Suprapubic skin (tissue), 4 donors: ENCODE measurements at regions not wholly inside any gene's neighbourhood (a gene's known extent, or its start where the extent isn't known, plus 50 kb on each side); places are given as distances from the start of the nearest gene placed in this dataset.
A peak's percentile ranks its signal among the peaks of the same experiment; 100 is the strongest.

Experiments used
- DNase-seq, 2 donors: peaks; one replicate each; pipeline ENCODE4 v3.0.0-alpha.2; 2019; ENCODE audit warnings: low spot score in 2 of 2
- H3K27ac ChIP-seq: fragments of 200-600 bp; sonication (generic); one replicate; pipeline ENCODE4 v1.5.1; 2019
- H3K27me3 ChIP-seq: fragments of 200-600 bp; sonication (generic); one replicate; pipeline ENCODE4 v1.5.1; 2019
- H3K36me3 ChIP-seq: fragments of 200-600 bp; sonication (generic); one replicate; pipeline ENCODE4 v1.5.1; 2019
- H3K4me1 ChIP-seq: fragments of 200-600 bp; sonication (generic); one replicate; pipeline ENCODE4 v1.5.1; 2019
- H3K4me3 ChIP-seq: fragments of 200-600 bp; sonication (generic); one replicate; pipeline ENCODE4 v1.5.1; 2019; ENCODE audit warnings: mild to moderate bottlenecking
- H3K9me3 ChIP-seq: fragments of 200-600 bp; sonication (generic); one replicate; pipeline ENCODE4 v1.5.1; 2019
- EP300 ChIP-seq: sonication (generic); formaldehyde crosslinking; IDR thresholded peaks from one replicate; pipeline ENCODE4 v1.6.1; 2017; ENCODE audit warnings: antibody characterized with exemption
- POLR2A ChIP-seq, 2 donors: fragments of 450-650 bp; IDR thresholded peaks; one replicate each; pipeline ENCODE4 v1.6.1; 2017; ENCODE audit warnings: antibody characterized with exemption in 2 of 2, mild to moderate bottlenecking in 2 of 2, moderate library complexity in 2 of 2
- POLR2AphosphoS5 ChIP-seq, 3 donors: sonication (generic); formaldehyde crosslinking; IDR thresholded peaks; one replicate each; pipeline ENCODE4 v1.6.1; 2017; ENCODE audit warnings: antibody characterized with exemption in 3 of 3
- WGBS: methylation state at CpG from one replicate; pipeline ENCODE4 v1.1.5; 2018; 5-methylcytosine and 5-hydroxymethylcytosine counted together
- TF ChIP-seq, protein P1 (sequence below), 2 donors: fragments of 200-600 bp in 1 of 2; fragments of 450-650 bp in 1 of 2; sonication (generic) in 1 of 2; IDR thresholded peaks; one replicate each; pipeline ENCODE4 v1.5.1; 2016 to 2019; ENCODE audit warnings: antibody characterized with exemption in 2 of 2, mild to moderate bottlenecking in 1 of 2, moderate library complexity in 1 of 2

DNA sequence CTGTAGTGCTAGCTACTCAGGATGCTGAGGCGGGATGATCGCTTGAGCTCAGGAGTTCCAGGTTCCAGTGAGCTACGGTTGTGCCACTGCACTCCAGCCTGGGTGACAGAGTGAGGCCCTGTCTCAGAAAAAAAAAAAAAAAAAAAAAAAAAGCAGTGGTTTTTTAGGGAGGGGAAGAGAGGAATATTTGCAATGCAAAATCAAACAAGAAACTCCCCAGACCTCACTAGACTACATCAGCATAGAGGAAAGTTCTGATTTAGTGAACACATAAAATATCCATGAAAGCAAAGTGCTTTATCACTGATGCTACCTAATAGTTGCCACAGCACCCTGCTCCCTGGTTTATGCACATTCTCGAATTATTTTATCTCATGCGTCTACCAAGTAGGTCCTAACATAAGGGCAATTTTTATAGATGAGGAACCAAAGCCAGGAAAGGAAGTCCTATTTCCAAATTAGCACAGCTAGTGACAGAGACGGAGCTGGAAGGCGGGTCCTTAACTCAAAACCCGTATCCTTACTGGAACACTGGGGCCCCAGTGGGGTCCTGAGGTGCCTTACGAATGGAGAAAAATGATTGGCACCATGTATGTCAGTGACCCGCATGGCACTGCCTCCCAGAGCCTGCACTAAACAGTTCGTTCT lies 50.7 kb upstream of the GPR157 start:
- DNase-seq, result no peak
- H3K36me3 ChIP-seq, result no peaks in the 10 kb centered on the region
- peaks cover 35% of the 10 kb centered on the region for H3K4me1 ChIP-seq
- no peak overlapping the region for H3K4me3 ChIP-seq
- no peaks in the 10 kb centered on the region for H3K9me3 ChIP-seq
- WGBS, result 90% methylated on average over 11 of the region's 11 CpGs
- H3K27ac ChIP-seq, result no peak overlapping the region
- TF ChIP-seq EP300 (no peak), POLR2AphosphoS5 (IDR thresholded peaks at IDR 0.05) (no peak), POLR2A (IDR thresholded peaks at IDR 0.05) (no peak)
- TF ChIP-seq, protein P1, sequence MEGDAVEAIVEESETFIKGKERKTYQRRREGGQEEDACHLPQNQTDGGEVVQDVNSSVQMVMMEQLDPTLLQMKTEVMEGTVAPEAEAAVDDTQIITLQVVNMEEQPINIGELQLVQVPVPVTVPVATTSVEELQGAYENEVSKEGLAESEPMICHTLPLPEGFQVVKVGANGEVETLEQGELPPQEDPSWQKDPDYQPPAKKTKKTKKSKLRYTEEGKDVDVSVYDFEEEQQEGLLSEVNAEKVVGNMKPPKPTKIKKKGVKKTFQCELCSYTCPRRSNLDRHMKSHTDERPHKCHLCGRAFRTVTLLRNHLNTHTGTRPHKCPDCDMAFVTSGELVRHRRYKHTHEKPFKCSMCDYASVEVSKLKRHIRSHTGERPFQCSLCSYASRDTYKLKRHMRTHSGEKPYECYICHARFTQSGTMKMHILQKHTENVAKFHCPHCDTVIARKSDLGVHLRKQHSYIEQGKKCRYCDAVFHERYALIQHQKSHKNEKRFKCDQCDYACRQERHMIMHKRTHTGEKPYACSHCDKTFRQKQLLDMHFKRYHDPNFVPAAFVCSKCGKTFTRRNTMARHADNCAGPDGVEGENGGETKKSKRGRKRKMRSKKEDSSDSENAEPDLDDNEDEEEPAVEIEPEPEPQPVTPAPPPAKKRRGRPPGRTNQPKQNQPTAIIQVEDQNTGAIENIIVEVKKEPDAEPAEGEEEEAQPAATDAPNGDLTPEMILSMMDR (IDR thresholded peaks at IDR 0.05), result no peak
- H3K27me3 ChIP-seq, result peaks cover 3% of the 10 kb centered on the region

DNA sequence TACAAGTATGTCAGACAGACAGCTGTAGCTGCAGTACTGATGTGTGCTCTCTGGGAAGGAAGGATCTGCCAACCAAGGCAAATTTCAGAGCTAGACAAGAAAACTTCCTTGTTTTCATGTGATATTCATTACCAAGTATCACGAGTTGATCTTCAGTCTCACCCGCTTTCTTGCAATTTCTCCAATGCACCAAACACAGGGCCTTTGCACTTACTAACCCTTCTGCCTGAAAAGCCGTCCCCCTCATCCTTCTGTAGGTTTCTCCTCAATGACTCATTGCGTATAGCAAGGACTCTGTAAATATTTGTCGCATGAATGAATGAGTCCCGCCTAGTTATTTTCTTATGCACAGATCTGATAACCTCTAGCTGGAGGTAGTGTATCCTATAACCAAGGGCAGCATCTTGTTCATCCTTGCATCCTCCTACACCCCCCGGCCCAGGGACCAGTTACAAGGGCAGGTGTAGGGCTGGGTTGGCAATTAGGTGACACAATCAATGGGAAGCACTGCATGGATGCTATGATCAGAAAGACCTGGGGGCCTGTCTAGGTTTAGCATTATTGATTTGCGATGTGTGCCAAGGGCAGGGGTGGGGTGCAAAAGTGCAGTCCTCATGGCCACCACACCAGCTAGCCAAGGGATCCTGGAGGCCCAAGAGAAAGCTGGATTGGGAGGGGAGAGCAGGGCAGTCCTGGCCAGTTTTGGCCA lies 51.4 kb upstream of the GPR157 start:
- TF ChIP-seq EP300 (no peak), POLR2AphosphoS5 (IDR thresholded peaks at IDR 0.05) (no peak), POLR2A (IDR thresholded peaks at IDR 0.05) (no peak)
- TF ChIP-seq, protein P1 (IDR thresholded peaks at IDR 0.05), result no peak
- Histone ChIP-seq H3K36me3 (no peaks in the 10 kb centered on the region), H3K27me3 (peaks cover 3% of the 10 kb centered on the region), H3K4me3 (peak overlapping the region; percentile 80), H3K9me3 (no peaks in the 10 kb centered on the region), H3K4me1 (peaks cover 35% of the 10 kb centered on the region), H3K27ac (no peak overlapping the region)
- no peak for DNase-seq
- WGBS, result 85% methylated on average over 8 of the region's 8 CpGs

DNA sequence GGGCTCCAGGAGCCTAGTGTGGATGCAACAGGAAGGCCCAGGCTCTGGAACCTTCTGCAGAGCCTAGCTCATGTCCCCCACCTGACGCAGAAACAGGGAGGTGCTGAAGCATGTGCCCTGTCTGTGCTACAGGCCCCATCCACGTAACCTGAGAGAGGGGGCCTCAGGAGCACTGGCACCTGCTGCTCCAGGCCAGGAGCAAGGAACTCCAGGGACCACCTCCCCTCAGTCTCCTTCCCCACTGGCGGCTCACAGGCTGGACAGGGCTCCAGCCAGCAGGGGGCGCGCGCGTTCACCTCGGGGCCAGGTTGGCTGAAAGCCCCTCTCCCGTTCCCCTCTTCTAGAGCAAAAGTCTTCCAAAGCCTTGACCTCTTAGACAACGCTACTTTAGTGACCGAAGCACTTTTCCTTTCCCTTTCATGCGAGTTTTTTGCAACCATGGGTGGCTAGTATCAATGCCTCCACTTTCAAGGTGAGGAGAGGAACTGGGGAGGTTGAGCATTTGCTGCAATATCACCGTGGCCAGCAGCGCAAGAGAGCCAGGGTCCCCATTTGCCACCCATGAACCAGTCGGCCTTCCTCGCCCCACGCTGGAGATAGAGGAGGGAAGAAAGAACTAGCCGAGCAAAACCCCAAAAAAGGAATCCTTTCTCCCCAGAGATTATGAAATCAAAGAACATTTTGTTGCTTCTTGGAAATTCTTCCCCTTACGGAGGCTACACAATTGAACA lies 52.4 kb upstream of the GPR157 start:
- Histone ChIP-seq H3K4me3 (peak overlapping the region; percentile 80), H3K27me3 (peaks cover 3% of the 10 kb centered on the region), H3K9me3 (no peaks in the 10 kb centered on the region), H3K27ac (peak overlapping the region; percentile 76), H3K4me1 (peaks cover 35% of the 10 kb centered on the region), H3K36me3 (no peaks in the 10 kb centered on the region)
- TF ChIP-seq, protein P1 (IDR thresholded peaks at IDR 0.05), result peak; percentile 80 to 96
- TF ChIP-seq POLR2AphosphoS5 (IDR thresholded peaks at IDR 0.05), result no peak
- DNase-seq, result peak in 1 of 2 donors; percentile 81
- 31% methylated on average over 18 of the region's 19 CpGs for WGBS

DNA sequence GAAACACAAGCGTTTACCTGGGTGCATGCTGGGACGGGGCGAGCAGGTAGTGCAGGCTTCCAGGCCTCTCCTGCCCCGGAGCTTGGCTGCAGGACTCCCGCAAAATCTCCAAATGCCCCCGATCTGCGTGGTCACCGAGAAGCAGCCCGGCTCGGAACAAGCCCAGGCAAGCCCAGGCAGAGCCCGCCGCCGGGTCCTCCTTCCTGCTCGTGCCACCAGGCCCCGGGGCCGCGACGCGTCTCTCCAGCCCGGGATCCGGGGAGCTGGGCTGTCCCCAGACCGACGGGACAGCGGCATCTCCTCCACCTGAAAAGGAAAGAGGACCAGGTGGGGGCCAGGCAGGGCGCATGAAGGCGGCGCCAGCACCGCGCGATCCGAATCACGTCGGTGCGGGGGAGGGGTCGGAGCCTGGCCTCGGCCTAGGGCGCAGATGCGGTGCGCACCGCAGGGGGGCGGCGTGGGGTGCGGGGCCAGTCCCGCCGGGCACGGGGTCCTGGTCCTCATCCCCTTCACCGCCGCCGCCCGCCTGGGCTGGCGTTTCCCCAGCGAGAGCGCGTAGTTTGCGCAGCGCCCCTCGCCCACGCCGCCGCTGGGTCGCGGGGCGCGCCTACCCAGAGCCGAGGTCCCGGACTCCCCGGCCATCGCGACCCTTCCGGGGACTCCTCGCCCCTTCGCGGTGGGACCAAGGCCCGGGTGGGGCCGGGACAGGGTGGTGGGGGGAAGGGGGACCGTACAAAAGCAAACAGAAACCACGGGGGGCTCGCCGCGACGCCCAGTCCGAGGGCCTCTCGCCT lies 52.4 kb upstream of the H6PD start:
- no peaks in the 10 kb centered on the region for H3K9me3 ChIP-seq
- WGBS, result 2% methylated on average over 32 of the region's 83 CpGs

More for the DNA sequence above, 52.4 kb upstream of the H6PD start:
- TF ChIP-seq POLR2AphosphoS5 (IDR thresholded peaks at IDR 0.05) (no peak), EP300 (no peak), POLR2A (IDR thresholded peaks at IDR 0.05) (no peak)
- TF ChIP-seq, protein P1 (IDR thresholded peaks at IDR 0.05), result no peak
- H3K27ac ChIP-seq, result peak overlapping the region; percentile 76
- H3K4me1 ChIP-seq, result peaks cover 35% of the 10 kb centered on the region
- H3K27me3 ChIP-seq, result peaks cover 3% of the 10 kb centered on the region
- H3K4me3 ChIP-seq, result peak overlapping the region; percentile 80
- peak in 1 of 2 donors; percentile 65 for DNase-seq
- no peaks in the 10 kb centered on the region for H3K36me3 ChIP-seq
